Gastrocnemius medialis (tissue), 4 donors: ENCODE measurements at regions not wholly inside any gene's neighbourhood (a gene's known extent, or its start where the extent isn't known, plus 50 kb on each side); places are given as distances from the start of the nearest gene placed in this dataset.

Source experiments
- ATAC-seq, 2 donors: fragments of 150-250 bp; one replicate each; pipeline ENCODE4 v1.9.1; 2016
- DNase-seq, 2 donors: peaks; one replicate each; pipeline ENCODE4 v3.0.0-alpha.2; 2019
- H3K27ac ChIP-seq, 4 donors: fragments of 200-600 bp; sonication (generic); 1 replicate in 1 of 4; 2 replicates in 3 of 4; pipeline ENCODE4 v1.5.1; 2016 to 2018; ENCODE audit warnings: mild to moderate bottlenecking in 2 of 4, moderate library complexity in 1 of 4
- H3K27me3 ChIP-seq, 3 donors: fragments of 200-600 bp; sonication (generic) in 2 of 3; 1 replicate in 1 of 3; 2 replicates in 2 of 3; pipeline versions ENCODE4 v1.5.1 to v1.6.0; 2016 to 2019; ENCODE audit warnings: mild to moderate bottlenecking in 1 of 3, moderate library complexity in 1 of 3
- H3K36me3 ChIP-seq, 2 donors: fragments of 200-600 bp; sonication (generic) in 1 of 2; one replicate each; pipeline ENCODE4 v1.5.1; 2017 to 2018
- H3K4me1 ChIP-seq, 2 donors: fragments of 200-600 bp; sonication (generic) in 1 of 2; one replicate each; pipeline ENCODE4 v1.5.1; 2016 to 2017; ENCODE audit warnings: mild to moderate bottlenecking in 2 of 2
- H3K4me3 ChIP-seq, 4 donors: fragments of 200-600 bp; sonication (generic) in 3 of 4; 1 replicate in 1 of 4; 2 replicates in 3 of 4; pipeline ENCODE4 v1.5.1; 2016 to 2019; ENCODE audit warnings: mild to moderate bottlenecking in 2 of 4
- H3K9me3 ChIP-seq, 3 donors: fragments of 200-600 bp; sonication (generic) in 2 of 3; 1 replicate in 1 of 3; 2 replicates in 2 of 3; pipeline ENCODE4 v1.5.1; 2016 to 2019
- POLR2A ChIP-seq, 2 donors: fragments of 450-650 bp; IDR thresholded peaks; one replicate each; pipeline ENCODE4 v1.6.1; 2017; ENCODE audit warnings: antibody characterized with exemption in 2 of 2, mild to moderate bottlenecking in 2 of 2, moderate library complexity in 2 of 2
- in situ Hi-C, 4 donors: fragments of 200-750 bp; cut with MboI; loops; one replicate each; pipeline versions ENCODE4 v1.15.0 to v1.8.0; 2017; ENCODE audit warnings: low sequenced_read_pairs in 4 of 4
- intact Hi-C: fragments of 100-400 bp; cut with DNase I; formaldehyde crosslinking; loops from one replicate; pipeline ENCODE4 v1.15.1; 2023; ENCODE audit warnings: low total_unique reads
- TF ChIP-seq, protein P1 (sequence below), 5 experiments: fragments of 450-650 bp in 3 of 5; fragments of 200-600 bp in 2 of 5; sonication (generic) in 2 of 5; IDR thresholded peaks in 4 of 5; conservative IDR thresholded peaks in 1 of 5; 1 replicate in 4 of 5; 2 replicates in 1 of 5; pipeline ENCODE4 v1.5.1; 2016 to 2019; ENCODE audit warnings: antibody characterized with exemption in 5 of 5, mild to moderate bottlenecking in 3 of 5, moderate library complexity in 3 of 5

DNA sequence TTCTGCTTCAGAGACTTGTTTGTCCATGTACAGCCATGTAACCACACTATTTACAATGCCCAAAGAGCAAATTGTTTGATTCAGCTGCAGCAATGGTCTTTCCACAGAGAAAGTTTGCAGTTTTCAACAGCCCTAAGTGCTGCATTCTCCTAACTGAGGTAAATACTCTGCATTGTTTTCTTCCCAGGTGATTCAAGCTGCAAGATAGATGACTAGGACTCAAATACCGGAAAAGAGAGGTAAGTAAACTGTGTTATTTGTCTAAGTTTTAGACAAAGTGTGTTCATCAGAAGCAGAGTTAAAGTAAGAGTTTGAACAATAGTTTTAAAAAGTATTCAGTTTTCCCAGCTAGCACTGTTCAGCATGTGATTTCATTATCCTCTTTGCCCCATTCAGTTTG lies 1046.7 kb upstream of the C9orf72 start:
- intact Hi-C loops: no loop called here
- H3K4me1 ChIP-seq: no peaks in the 10 kb centered on the region

DNA sequence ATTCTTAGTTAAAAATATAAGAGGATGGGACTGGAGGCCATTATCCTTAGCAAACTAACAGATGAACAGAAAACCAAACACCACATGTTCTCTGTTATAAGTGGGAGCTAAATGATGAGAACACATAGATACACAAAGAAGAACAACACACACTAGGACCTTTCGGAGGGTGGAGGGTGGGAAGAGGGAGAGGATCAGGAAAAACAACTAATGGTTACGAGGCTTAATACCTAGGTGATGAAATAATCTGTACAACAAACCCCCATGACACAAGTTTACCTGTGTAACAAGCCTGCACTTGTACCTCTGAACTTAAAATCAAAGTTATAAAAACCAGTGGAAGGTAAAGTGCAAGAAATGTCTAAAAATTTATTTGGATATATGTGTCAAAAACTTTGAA lies 1047.4 kb upstream of the C9orf72 start:
- H3K4me3 ChIP-seq: no peak overlapping the region
- no peaks in the 10 kb centered on the region for H3K9me3 ChIP-seq
- no peak overlapping the region for H3K27ac ChIP-seq
- ATAC-seq (no peak), DNase-seq (no peak)
- no peaks in the 10 kb centered on the region for H3K4me1 ChIP-seq
- intact Hi-C loops (no loop called here), in situ Hi-C loops (no loop called here)
- no peaks in the 10 kb centered on the region for H3K36me3 ChIP-seq
- H3K27me3 ChIP-seq: no peaks in the 10 kb centered on the region
- TF ChIP-seq POLR2A (IDR thresholded peaks at IDR 0.05): no peak
- TF ChIP-seq, protein P1, sequence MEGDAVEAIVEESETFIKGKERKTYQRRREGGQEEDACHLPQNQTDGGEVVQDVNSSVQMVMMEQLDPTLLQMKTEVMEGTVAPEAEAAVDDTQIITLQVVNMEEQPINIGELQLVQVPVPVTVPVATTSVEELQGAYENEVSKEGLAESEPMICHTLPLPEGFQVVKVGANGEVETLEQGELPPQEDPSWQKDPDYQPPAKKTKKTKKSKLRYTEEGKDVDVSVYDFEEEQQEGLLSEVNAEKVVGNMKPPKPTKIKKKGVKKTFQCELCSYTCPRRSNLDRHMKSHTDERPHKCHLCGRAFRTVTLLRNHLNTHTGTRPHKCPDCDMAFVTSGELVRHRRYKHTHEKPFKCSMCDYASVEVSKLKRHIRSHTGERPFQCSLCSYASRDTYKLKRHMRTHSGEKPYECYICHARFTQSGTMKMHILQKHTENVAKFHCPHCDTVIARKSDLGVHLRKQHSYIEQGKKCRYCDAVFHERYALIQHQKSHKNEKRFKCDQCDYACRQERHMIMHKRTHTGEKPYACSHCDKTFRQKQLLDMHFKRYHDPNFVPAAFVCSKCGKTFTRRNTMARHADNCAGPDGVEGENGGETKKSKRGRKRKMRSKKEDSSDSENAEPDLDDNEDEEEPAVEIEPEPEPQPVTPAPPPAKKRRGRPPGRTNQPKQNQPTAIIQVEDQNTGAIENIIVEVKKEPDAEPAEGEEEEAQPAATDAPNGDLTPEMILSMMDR (IDR thresholded peaks at IDR 0.05 in 4 of 5, conservative IDR thresholded peaks at IDR 0.05 in 1 of 5): no peak

More for the DNA sequence above, 1046.7 kb upstream of the C9orf72 start:
- H3K36me3 ChIP-seq: no peaks in the 10 kb centered on the region
- H3K27ac ChIP-seq: no peak overlapping the region
- no peaks in the 10 kb centered on the region for H3K27me3 ChIP-seq
- in situ Hi-C loops: no loop called here
- no peaks in the 10 kb centered on the region for H3K9me3 ChIP-seq
- ATAC-seq (no peak), DNase-seq (no peak)
- no peak overlapping the region for H3K4me3 ChIP-seq
- TF ChIP-seq, protein P1 (IDR thresholded peaks at IDR 0.05 in 4 of 5, conservative IDR thresholded peaks at IDR 0.05 in 1 of 5): no peak
- no peak for TF ChIP-seq POLR2A (IDR thresholded peaks at IDR 0.05)

DNA sequence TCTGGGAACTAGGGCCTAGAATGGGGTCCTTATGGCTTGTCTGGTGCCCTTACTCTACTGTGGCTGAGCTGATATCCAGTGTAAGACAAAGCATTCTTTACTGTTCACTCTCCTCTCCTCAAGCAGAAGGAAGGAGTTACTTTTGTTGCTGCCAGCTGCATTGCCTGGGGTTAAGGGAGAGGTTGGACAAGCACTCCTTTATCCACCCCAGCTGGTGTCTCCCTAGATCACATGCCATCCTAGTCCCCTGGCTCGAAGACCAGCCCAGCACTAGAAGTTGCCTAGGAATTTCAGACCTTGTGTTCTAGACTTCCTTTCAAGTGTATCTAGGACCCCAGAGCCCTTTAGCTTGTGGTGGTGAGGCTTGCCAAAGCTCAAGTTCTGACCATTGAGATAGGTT lies 1051.5 kb upstream of the C9orf72 start:
- DNase-seq (no peak), ATAC-seq (no peak)
- Histone ChIP-seq H3K27ac (no peak overlapping the region), H3K9me3 (no peaks in the 10 kb centered on the region), H3K4me3 (no peak overlapping the region), H3K36me3 (no peaks in the 10 kb centered on the region), H3K27me3 (no peaks in the 10 kb centered on the region), H3K4me1 (no peaks in the 10 kb centered on the region)
- intact Hi-C loops: no loop called here
- in situ Hi-C loops: no loop called here
- TF ChIP-seq, protein P1 (IDR thresholded peaks at IDR 0.05 in 4 of 5, conservative IDR thresholded peaks at IDR 0.05 in 1 of 5): no peak

DNA sequence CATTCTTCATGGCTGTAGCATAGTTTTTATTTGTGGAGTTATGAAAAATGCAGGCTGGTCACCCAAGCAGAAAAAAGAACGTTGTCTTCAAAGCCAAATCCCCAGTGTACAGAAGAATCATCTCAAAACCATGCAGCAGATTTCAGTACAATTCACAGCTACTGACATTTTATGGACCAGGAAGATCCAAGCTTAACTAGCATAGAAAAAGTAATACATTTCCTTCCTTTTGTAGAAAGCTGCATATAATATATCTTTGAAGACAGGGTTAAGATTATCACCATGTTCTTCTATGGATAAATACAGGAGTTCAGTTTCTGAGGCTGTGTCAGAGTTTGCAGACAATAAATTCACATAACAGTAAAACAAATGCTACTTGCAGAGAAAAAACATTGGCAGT lies 1054.8 kb upstream of the C9orf72 start:
- Histone ChIP-seq H3K4me3 (no peak overlapping the region), H3K4me1 (no peaks in the 10 kb centered on the region), H3K27me3 (no peaks in the 10 kb centered on the region), H3K36me3 (no peaks in the 10 kb centered on the region), H3K27ac (no peak overlapping the region), H3K9me3 (no peaks in the 10 kb centered on the region)
- ATAC-seq: no peak
- TF ChIP-seq POLR2A (IDR thresholded peaks at IDR 0.05): no peak
- TF ChIP-seq, protein P1 (IDR thresholded peaks at IDR 0.05 in 4 of 5, conservative IDR thresholded peaks at IDR 0.05 in 1 of 5): no peak
- in situ Hi-C loops: no loop called here
- no peak for DNase-seq
- intact Hi-C loops: no loop called here

DNA sequence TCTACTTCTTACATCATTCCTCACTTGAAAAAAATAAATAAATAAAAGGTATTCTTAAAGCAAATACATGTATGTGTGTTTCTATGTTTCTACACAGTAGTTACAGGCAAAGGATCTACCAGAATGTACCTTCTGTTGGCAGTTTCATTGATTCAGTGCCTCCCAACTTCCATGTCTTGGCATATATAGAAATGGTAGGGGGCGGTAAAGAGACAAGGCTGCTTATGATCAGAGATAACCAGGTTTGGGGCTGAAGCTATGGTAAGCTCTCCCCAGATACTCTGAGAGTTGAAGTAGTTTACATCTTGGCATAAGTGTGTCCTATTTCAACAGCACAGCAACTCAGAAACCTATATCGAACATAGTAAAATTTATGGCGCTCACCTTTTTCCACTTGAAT lies 1075.4 kb upstream of the C9orf72 start:
- Histone ChIP-seq H3K27ac (no peak overlapping the region), H3K4me1 (no peaks in the 10 kb centered on the region), H3K36me3 (no peaks in the 10 kb centered on the region), H3K9me3 (no peaks in the 10 kb centered on the region), H3K27me3 (no peaks in the 10 kb centered on the region), H3K4me3 (no peak overlapping the region)
- no peak for ATAC-seq
- in situ Hi-C loops (no loop called here), intact Hi-C loops (no loop called here)
- TF ChIP-seq, protein P1 (IDR thresholded peaks at IDR 0.05 in 4 of 5, conservative IDR thresholded peaks at IDR 0.05 in 1 of 5): no peak
- TF ChIP-seq POLR2A (IDR thresholded peaks at IDR 0.05): no peak
- DNase-seq: no peak
